ENCODE measurements at regions not wholly inside any gene's neighbourhood (a gene's known extent, or its start where the extent isn't known, plus 50 kb on each side); places are given as distances from the start of the nearest gene placed in this dataset.

- DNase-seq (no peak), ATAC-seq (replicated peaks) (no peak)
- H3K4me3 Mint-ChIP-seq: no peak overlapping the region
- no peak overlapping the region for H3K27ac Mint-ChIP-seq
- peaks cover 11 to 20% of the 10 kb centered on the region in 2 donors for H3K4me1 Mint-ChIP-seq (ENCODE audit: low read depth in 2 of 2)
- H3K9me3 Mint-ChIP-seq: no peaks in the 10 kb centered on the region
- H3K27me3 Mint-ChIP-seq: no peaks in the 10 kb centered on the region
- no peaks in the 10 kb centered on the region for H3K36me3 Mint-ChIP-seq (ENCODE audit: insufficient read depth)
These were observed 55.7 kb downstream of the CXCR4 start for GRCh38 chr2:136062066-136062837.

- DNase-seq (no peak), ATAC-seq (replicated peaks) (no peak)
- H3K27me3 Mint-ChIP-seq: no peaks in the 10 kb centered on the region
- H3K9me3 Mint-ChIP-seq: no peaks in the 10 kb centered on the region
- H3K36me3 Mint-ChIP-seq (ENCODE audit: insufficient read depth): no peaks in the 10 kb centered on the region
- no peak overlapping the region for H3K4me3 Mint-ChIP-seq
- H3K4me1 Mint-ChIP-seq (ENCODE audit: low read depth in 2 of 2): peaks cover 20 to 33% of the 10 kb centered on the region in 2 donors
- peak overlapping the region in 1 of 2 donors; percentile 20 for H3K27ac Mint-ChIP-seq
These were observed 57.5 kb downstream of the CXCR4 start for GRCh38 chr2:136060416-136060815.

- H3K4me1 Mint-ChIP-seq (ENCODE audit: low read depth in 2 of 2): peaks cover 21 to 35% of the 10 kb centered on the region in 2 donors
- ATAC-seq (replicated peaks): no peak
- H3K36me3 Mint-ChIP-seq (ENCODE audit: insufficient read depth): no peaks in the 10 kb centered on the region
- H3K27me3 Mint-ChIP-seq: no peaks in the 10 kb centered on the region
- peaks cover 0 to 1% of the 10 kb centered on the region in 2 donors for H3K9me3 Mint-ChIP-seq
- H3K4me3 Mint-ChIP-seq: no peak overlapping the region
- DNase-seq: no peak
- H3K27ac Mint-ChIP-seq: no peak overlapping the region
These were observed 58.9 kb downstream of the CXCR4 start for GRCh38 chr2:136059036-136059472.

GRCh38 chr2:136058262-136058661 is 59.7 kb downstream of the CXCR4 start:
- Mint-ChIP-seq H3K27ac (peak overlapping the region in 1 of 2 donors; percentile 78), H3K36me3 (ENCODE audit: insufficient read depth) (no peaks in the 10 kb centered on the region), H3K4me3 (no peak overlapping the region), H3K27me3 (no peaks in the 10 kb centered on the region), H3K9me3 (peaks cover 0 to 1% of the 10 kb centered on the region in 2 donors), H3K4me1 (ENCODE audit: low read depth in 2 of 2) (peaks cover 23 to 38% of the 10 kb centered on the region in 2 donors)
- no peak for ATAC-seq (replicated peaks)
- no peak for DNase-seq

- Mint-ChIP-seq H3K36me3 (ENCODE audit: insufficient read depth) (no peaks in the 10 kb centered on the region), H3K27ac (peak overlapping the region in 1 of 2 donors; percentile 78)
These were observed 60.2 kb downstream of the CXCR4 start for GRCh38 chr2:136057802-136058140.

GRCh38 chr2:136057023-136057801 is 60.7 kb downstream of the CXCR4 start:
- H3K36me3 Mint-ChIP-seq (ENCODE audit: insufficient read depth): no peaks in the 10 kb centered on the region
- H3K9me3 Mint-ChIP-seq: peaks cover 0 to 1% of the 10 kb centered on the region in 2 donors
- peak overlapping the region; percentile 4 to 51 for H3K4me3 Mint-ChIP-seq
- DNase-seq: peak; percentile 2 to 31 (median 10)
- H3K27me3 Mint-ChIP-seq: no peaks in the 10 kb centered on the region
- peak overlapping the region; percentile 4 to 78 for H3K27ac Mint-ChIP-seq
- peak; percentile 55 for ATAC-seq (replicated peaks)
- peaks cover 31 to 46% of the 10 kb centered on the region in 2 donors for H3K4me1 Mint-ChIP-seq (ENCODE audit: low read depth in 2 of 2)

More at GRCh38 chr2:136057802-136058140, 60.2 kb downstream of the CXCR4 start:
- H3K4me3 Mint-ChIP-seq: peak overlapping the region in 1 of 2 donors; percentile 51
- ATAC-seq (replicated peaks) (no peak), DNase-seq (no peak)
- peaks cover 0 to 1% of the 10 kb centered on the region in 2 donors for H3K9me3 Mint-ChIP-seq
- peaks cover 25 to 40% of the 10 kb centered on the region in 2 donors for H3K4me1 Mint-ChIP-seq (ENCODE audit: low read depth in 2 of 2)
- H3K27me3 Mint-ChIP-seq: no peaks in the 10 kb centered on the region

GRCh38 chr2:136055929-136056688 is 61.8 kb downstream of the CXCR4 start:
- H3K4me1 Mint-ChIP-seq (ENCODE audit: low read depth in 2 of 2): peaks cover 41 to 57% of the 10 kb centered on the region in 2 donors
- H3K9me3 Mint-ChIP-seq: peaks cover 0 to 1% of the 10 kb centered on the region in 2 donors
- no peaks in the 10 kb centered on the region for H3K27me3 Mint-ChIP-seq
- DNase-seq (peak in 1 of 3 experiments; percentile 3), ATAC-seq (replicated peaks) (peak; percentile 32)
- H3K36me3 Mint-ChIP-seq (ENCODE audit: insufficient read depth): no peaks in the 10 kb centered on the region
- H3K4me3 Mint-ChIP-seq: peak overlapping the region in 1 of 2 donors; percentile 51
- H3K27ac Mint-ChIP-seq: peak overlapping the region; percentile 0 to 78

GRCh38 chr2:136054856-136055255 is 63.1 kb downstream of the CXCR4 start:
- no peak for ATAC-seq (replicated peaks)
- Mint-ChIP-seq H3K4me1 (ENCODE audit: low read depth in 2 of 2) (peaks cover 48 to 64% of the 10 kb centered on the region in 2 donors), H3K27ac (peak overlapping the region; percentile 0 to 78), H3K27me3 (no peaks in the 10 kb centered on the region), H3K9me3 (peaks cover 0 to 1% of the 10 kb centered on the region in 2 donors), H3K36me3 (ENCODE audit: insufficient read depth) (no peaks in the 10 kb centered on the region), H3K4me3 (peak overlapping the region in 1 of 2 donors; percentile 72)
- DNase-seq: no peak

GRCh38 chr2:136052369-136053362 is 65.3 kb downstream of the CXCR4 start:
- Mint-ChIP-seq H3K4me3 (peak overlapping the region; percentile 22 to 39), H3K4me1 (ENCODE audit: low read depth in 2 of 2) (peaks cover 51 to 70% of the 10 kb centered on the region in 2 donors), H3K36me3 (ENCODE audit: insufficient read depth) (no peaks in the 10 kb centered on the region), H3K9me3 (peaks cover 0 to 1% of the 10 kb centered on the region in 2 donors), H3K27ac (peak overlapping the region; percentile 77 to 88), H3K27me3 (no peaks in the 10 kb centered on the region)
- DNase-seq (no peak), ATAC-seq (replicated peaks) (peak; percentile 57)

- Mint-ChIP-seq H3K4me1 (ENCODE audit: low read depth in 2 of 2) (peaks cover 44 to 62% of the 10 kb centered on the region in 2 donors), H3K36me3 (ENCODE audit: insufficient read depth) (no peaks in the 10 kb centered on the region), H3K27ac (peak overlapping the region; percentile 77 to 88), H3K9me3 (peaks cover 0 to 1% of the 10 kb centered on the region in 2 donors), H3K4me3 (peak overlapping the region; percentile 17 to 48), H3K27me3 (no peaks in the 10 kb centered on the region)
- DNase-seq (no peak), ATAC-seq (replicated peaks) (no peak)
These were observed 66.3 kb upstream of the DARS1 start for GRCh38 chr2:136051725-136052048.

- Mint-ChIP-seq H3K27me3 (no peaks in the 10 kb centered on the region), H3K4me1 (ENCODE audit: low read depth in 2 of 2) (peaks cover 41 to 60% of the 10 kb centered on the region in 2 donors), H3K4me3 (no peak overlapping the region), H3K36me3 (ENCODE audit: insufficient read depth) (no peaks in the 10 kb centered on the region), H3K27ac (peak overlapping the region; percentile 77 to 88), H3K9me3 (peaks cover 0 to 1% of the 10 kb centered on the region in 2 donors)
- no peak for DNase-seq
- ATAC-seq (replicated peaks): no peak
These were observed 65.7 kb upstream of the DARS1 start for GRCh38 chr2:136051001-136051724.
